ENCODE measurements at regions not wholly inside any gene's neighbourhood (a gene's known extent, or its start where the extent isn't known, plus 50 kb on each side); places are given as distances from the start of the nearest gene placed in this dataset.

- Histone ChIP-seq H3K4me3 (no peak overlapping the region), H3K27me3 (no peaks in the 10 kb centered on the region), H3K36me3 (no peaks in the 10 kb centered on the region), H3K9me3 (no peaks in the 10 kb centered on the region), H3K4me1 (no peaks in the 10 kb centered on the region), H3K27ac (no peak overlapping the region)
- no peak for DNase-seq
- no peak for TF ChIP-seq POLR2A (IDR thresholded peaks at IDR 0.05)
- intact Hi-C loops (cut with DNase I; ENCODE audit: low total_unique reads), result no loop called here
Measured at GRCh38 chr3:102826636-102827035, 391.8 kb downstream of the ZPLD1 start.

- DNase-seq, result no peak
- no peak overlapping the region for H3K27ac ChIP-seq
- H3K27me3 ChIP-seq, result no peaks in the 10 kb centered on the region
- TF ChIP-seq POLR2A (IDR thresholded peaks at IDR 0.05) (no peak), CTCF (IDR thresholded peaks at IDR 0.05) (no peak)
- no peaks in the 10 kb centered on the region for H3K36me3 ChIP-seq
- intact Hi-C loops (cut with DNase I; ENCODE audit: low total_unique reads), result no loop called here
- no peak overlapping the region for H3K4me3 ChIP-seq
- no peaks in the 10 kb centered on the region for H3K4me1 ChIP-seq
- no peaks in the 10 kb centered on the region for H3K9me3 ChIP-seq
Measured at GRCh38 chr3:102827386-102827785, 392.6 kb downstream of the ZPLD1 start.

- intact Hi-C loops (cut with DNase I; ENCODE audit: low total_unique reads), result no loop called here
- DNase-seq, result no peak
Measured at GRCh38 chr3:102830415-102830814, 395.6 kb downstream of the ZPLD1 start.

GRCh38 chr3:102841866-102842265 lies 407.1 kb downstream of the ZPLD1 start:
- no peaks in the 10 kb centered on the region for H3K36me3 ChIP-seq
- intact Hi-C loops (cut with DNase I; ENCODE audit: low total_unique reads), result no loop called here
- TF ChIP-seq CTCF (IDR thresholded peaks at IDR 0.05), result no peak
- no peak for TF ChIP-seq POLR2A (IDR thresholded peaks at IDR 0.05)

More at GRCh38 chr3:102830415-102830814, 395.6 kb downstream of the ZPLD1 start:
- no peaks in the 10 kb centered on the region for H3K27me3 ChIP-seq
- TF ChIP-seq POLR2A (IDR thresholded peaks at IDR 0.05) (no peak), CTCF (IDR thresholded peaks at IDR 0.05) (no peak)
- no peak overlapping the region for H3K27ac ChIP-seq
- H3K36me3 ChIP-seq, result no peaks in the 10 kb centered on the region
- no peak overlapping the region for H3K4me3 ChIP-seq
- no peaks in the 10 kb centered on the region for H3K9me3 ChIP-seq
- H3K4me1 ChIP-seq, result no peaks in the 10 kb centered on the region

GRCh38 chr3:102866845-102867244 lies 432.0 kb downstream of the ZPLD1 start:
- TF ChIP-seq POLR2A (IDR thresholded peaks at IDR 0.05) (no peak), CTCF (IDR thresholded peaks at IDR 0.05) (no peak)
- H3K9me3 ChIP-seq, result no peaks in the 10 kb centered on the region
- H3K4me1 ChIP-seq, result no peaks in the 10 kb centered on the region
- no peaks in the 10 kb centered on the region for H3K27me3 ChIP-seq
- DNase-seq, result no peak
- no peaks in the 10 kb centered on the region for H3K36me3 ChIP-seq
- H3K4me3 ChIP-seq, result no peak overlapping the region
- intact Hi-C loops (cut with DNase I; ENCODE audit: low total_unique reads), result no loop called here
- H3K27ac ChIP-seq, result no peak overlapping the region

More at GRCh38 chr3:102841866-102842265, 407.1 kb downstream of the ZPLD1 start:
- no peak overlapping the region for H3K27ac ChIP-seq
- H3K4me3 ChIP-seq, result no peak overlapping the region
- H3K4me1 ChIP-seq, result no peaks in the 10 kb centered on the region
- no peaks in the 10 kb centered on the region for H3K9me3 ChIP-seq
- H3K27me3 ChIP-seq, result no peaks in the 10 kb centered on the region
- no peak for DNase-seq

GRCh38 chr3:102883515-102883914 lies 448.7 kb downstream of the ZPLD1 start:
- intact Hi-C loops (cut with DNase I; ENCODE audit: low total_unique reads), result no loop called here
- Histone ChIP-seq H3K4me1 (no peaks in the 10 kb centered on the region), H3K4me3 (no peak overlapping the region), H3K9me3 (no peaks in the 10 kb centered on the region), H3K27me3 (no peaks in the 10 kb centered on the region), H3K36me3 (no peaks in the 10 kb centered on the region), H3K27ac (no peak overlapping the region)
- no peak for TF ChIP-seq POLR2A (IDR thresholded peaks at IDR 0.05)
- no peak for TF ChIP-seq CTCF (IDR thresholded peaks at IDR 0.05)
- no peak for DNase-seq
